ENCODE measurements at regions not wholly inside any gene's neighbourhood (a gene's known extent, or its start where the extent isn't known, plus 50 kb on each side); places are given as distances from the start of the nearest gene placed in this dataset.

DNA sequence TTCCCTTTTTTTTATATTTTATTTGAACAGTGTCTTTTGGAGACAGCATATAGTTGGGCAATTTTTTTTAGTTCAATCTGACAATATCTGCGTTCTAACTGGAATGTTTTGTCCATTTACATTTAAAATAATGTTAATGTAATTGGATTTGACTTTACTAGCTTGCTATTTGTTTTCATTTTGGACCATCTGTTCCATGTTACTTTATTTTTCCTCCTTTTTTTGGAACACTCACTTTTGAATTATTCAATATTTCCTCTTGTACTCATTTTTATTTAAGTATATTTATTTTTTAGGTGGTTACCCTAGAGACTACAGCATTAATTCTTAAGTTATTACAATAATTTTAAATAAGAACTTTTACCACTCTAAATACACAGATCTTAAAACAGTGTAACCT, 62.8 kb upstream of the C1orf87 start:
- Histone ChIP-seq H3K4me1 (replicated peaks; ENCODE audit: insufficient read depth) (no peaks in the 10 kb centered on the region), H3K4me3 (no peak overlapping the region), H3F3A (ENCODE audit: insufficient read depth, low read depth) (no peaks in the 10 kb centered on the region), H3K27ac (no peak overlapping the region), H4K20me1 (ENCODE audit: insufficient read depth) (no peaks in the 10 kb centered on the region), H3K9me2 (ENCODE audit: insufficient read depth) (no peaks in the 10 kb centered on the region; the same call in 1 of the 2 replicates), H3K36me3 (ENCODE audit: low read depth) (no peaks in the 10 kb centered on the region), H3K79me2 (ENCODE audit: low read depth) (no peaks in the 10 kb centered on the region), H2AFZ (no peak overlapping the region), H3K4me2 (no peak overlapping the region), H3K27me3 (ENCODE audit: insufficient read depth, low read depth) (no peaks in the 10 kb centered on the region), H3K9me3 (ENCODE audit: insufficient read depth, low read depth) (no peaks in the 10 kb centered on the region)
- POLR2A ChIA-PET (ENCODE audit: unreplicated experiment): no interaction called here
- BruUV-seq (replicated peaks): no TSS peak
- CTCF ChIA-PET: no interaction called here
- intact Hi-C loops (cut with micrococcal nuclease; ENCODE audit: unreplicated experiment): no loop called here
- no peak for TF ChIP-seq EZH2 (IDR thresholded peaks at IDR 0.05; ENCODE audit: low read depth)
- TF ChIP-seq, protein P1, sequence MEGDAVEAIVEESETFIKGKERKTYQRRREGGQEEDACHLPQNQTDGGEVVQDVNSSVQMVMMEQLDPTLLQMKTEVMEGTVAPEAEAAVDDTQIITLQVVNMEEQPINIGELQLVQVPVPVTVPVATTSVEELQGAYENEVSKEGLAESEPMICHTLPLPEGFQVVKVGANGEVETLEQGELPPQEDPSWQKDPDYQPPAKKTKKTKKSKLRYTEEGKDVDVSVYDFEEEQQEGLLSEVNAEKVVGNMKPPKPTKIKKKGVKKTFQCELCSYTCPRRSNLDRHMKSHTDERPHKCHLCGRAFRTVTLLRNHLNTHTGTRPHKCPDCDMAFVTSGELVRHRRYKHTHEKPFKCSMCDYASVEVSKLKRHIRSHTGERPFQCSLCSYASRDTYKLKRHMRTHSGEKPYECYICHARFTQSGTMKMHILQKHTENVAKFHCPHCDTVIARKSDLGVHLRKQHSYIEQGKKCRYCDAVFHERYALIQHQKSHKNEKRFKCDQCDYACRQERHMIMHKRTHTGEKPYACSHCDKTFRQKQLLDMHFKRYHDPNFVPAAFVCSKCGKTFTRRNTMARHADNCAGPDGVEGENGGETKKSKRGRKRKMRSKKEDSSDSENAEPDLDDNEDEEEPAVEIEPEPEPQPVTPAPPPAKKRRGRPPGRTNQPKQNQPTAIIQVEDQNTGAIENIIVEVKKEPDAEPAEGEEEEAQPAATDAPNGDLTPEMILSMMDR (conservative IDR thresholded peaks at IDR 0.05): no peak
- no peak for DNase-seq

GRCh38 chr1:60134716-60135115, 61.1 kb upstream of the C1orf87 start:
- Histone ChIP-seq H2AFZ (no peak overlapping the region), H3F3A (ENCODE audit: insufficient read depth, low read depth) (no peaks in the 10 kb centered on the region), H3K9me2 (ENCODE audit: insufficient read depth) (no peaks in the 10 kb centered on the region), H4K20me1 (ENCODE audit: insufficient read depth) (no peaks in the 10 kb centered on the region), H3K27ac (no peak overlapping the region), H3K79me2 (ENCODE audit: low read depth) (no peaks in the 10 kb centered on the region), H3K4me2 (no peak overlapping the region), H3K27me3 (ENCODE audit: insufficient read depth, low read depth) (no peaks in the 10 kb centered on the region), H3K36me3 (ENCODE audit: low read depth) (no peaks in the 10 kb centered on the region), H3K4me1 (replicated peaks; ENCODE audit: insufficient read depth) (no peaks in the 10 kb centered on the region), H3K4me3 (no peak overlapping the region), H3K9me3 (ENCODE audit: insufficient read depth, low read depth) (no peaks in the 10 kb centered on the region)
- TF ChIP-seq, protein P1 (conservative IDR thresholded peaks at IDR 0.05): no peak
- TF ChIP-seq EZH2 (IDR thresholded peaks at IDR 0.05; ENCODE audit: low read depth): no peak
- ChIA-PET POLR2A (ENCODE audit: unreplicated experiment) (no interaction called here), CTCF (no interaction called here)
- no TSS peak for BruUV-seq (replicated peaks)
- intact Hi-C loops (cut with micrococcal nuclease; ENCODE audit: unreplicated experiment): no loop called here
- no peak for DNase-seq

DNA sequence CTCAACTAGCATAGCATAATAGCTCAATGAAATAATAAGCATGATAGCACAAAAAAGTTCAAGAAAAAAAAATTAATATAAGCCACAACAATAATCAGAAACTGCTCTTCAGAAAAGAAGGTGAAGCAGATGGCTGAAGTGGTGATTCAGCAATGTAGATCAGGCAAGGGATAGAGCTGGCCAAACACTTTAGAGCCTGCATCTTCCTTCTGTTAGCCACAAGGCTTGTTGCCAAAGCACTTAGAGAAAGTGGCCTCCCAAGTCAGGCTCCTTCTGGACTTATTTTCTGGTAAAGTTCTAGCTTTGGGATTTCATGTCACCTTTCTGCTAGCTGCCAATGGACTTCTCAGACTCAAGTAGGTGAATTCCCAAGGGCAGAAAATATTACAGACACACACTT, 60.3 kb upstream of the C1orf87 start:
- BruUV-seq (replicated peaks): no TSS peak
- Histone ChIP-seq H4K20me1 (ENCODE audit: insufficient read depth) (no peaks in the 10 kb centered on the region), H3K9me2 (ENCODE audit: insufficient read depth) (no peaks in the 10 kb centered on the region), H3K27me3 (ENCODE audit: insufficient read depth, low read depth) (no peaks in the 10 kb centered on the region), H3K4me1 (replicated peaks; ENCODE audit: insufficient read depth) (no peaks in the 10 kb centered on the region), H3K4me2 (no peak overlapping the region), H3K4me3 (no peak overlapping the region), H3K79me2 (ENCODE audit: low read depth) (no peaks in the 10 kb centered on the region), H3K9me3 (ENCODE audit: insufficient read depth, low read depth) (no peaks in the 10 kb centered on the region), H3K27ac (no peak overlapping the region), H2AFZ (no peak overlapping the region), H3K36me3 (ENCODE audit: low read depth) (no peaks in the 10 kb centered on the region), H3F3A (ENCODE audit: insufficient read depth, low read depth) (no peaks in the 10 kb centered on the region)
- ChIA-PET POLR2A (ENCODE audit: unreplicated experiment) (no interaction called here), CTCF (no interaction called here)
- no peak for TF ChIP-seq EZH2 (IDR thresholded peaks at IDR 0.05; ENCODE audit: low read depth)
- TF ChIP-seq, protein P1 (conservative IDR thresholded peaks at IDR 0.05): no peak
- DNase-seq: no peak
- intact Hi-C loops (cut with micrococcal nuclease; ENCODE audit: unreplicated experiment): no loop called here
